Spleen (tissue), 11 donors: ENCODE measurements at regions not wholly inside any gene's neighbourhood (a gene's known extent, or its start where the extent isn't known, plus 50 kb on each side); places are given as distances from the start of the nearest gene placed in this dataset.

Experiments
- DNase-seq: peaks from one replicate; pipeline ENCODE4 v3.0.0-alpha.2; 2020
- H3K27ac ChIP-seq, 8 donors: fragments of 200-600 bp; sonication (generic) in 7 of 8; 1 replicate in 4 of 8; 2 replicates in 4 of 8; pipeline versions ENCODE4 v1.5.0 to v1.8.0; 2016 to 2021; ENCODE audit warnings: inconsistent platforms in 4 of 8, mild to moderate bottlenecking in 4 of 8, moderate library complexity in 1 of 8
- H3K27me3 ChIP-seq, 7 donors: fragments of 200-600 bp; sonication (generic) in 6 of 7; replicated peaks in 1 of 7; 1 replicate in 4 of 7; 2 replicates in 3 of 7; pipeline versions ENCODE4 v1.5.0 to v1.8.0; 2016 to 2021; ENCODE audit warnings: inconsistent platforms in 3 of 7, mild to moderate bottlenecking in 1 of 7
- H3K36me3 ChIP-seq, 6 donors: fragments of 200-600 bp; sonication (generic) in 5 of 6; 1 replicate in 4 of 6; 2 replicates in 2 of 6; pipeline versions ENCODE4 v1.5.0 to v1.8.0; 2016 to 2021; ENCODE audit warnings: inconsistent platforms in 2 of 6
- H3K4me1 ChIP-seq, 6 donors: fragments of 200-600 bp; sonication (generic) in 5 of 6; 1 replicate in 3 of 6; 2 replicates in 3 of 6; pipeline versions ENCODE4 v1.5.0 to v1.8.0; 2016 to 2021; ENCODE audit warnings: inconsistent platforms in 3 of 6
- H3K4me3 ChIP-seq, 8 donors: fragments of 200-600 bp; sonication (generic) in 7 of 8; 1 replicate in 4 of 8; 2 replicates in 4 of 8; pipeline versions ENCODE4 v1.5.0 to v1.8.0; 2016 to 2021; ENCODE audit warnings: inconsistent platforms in 4 of 8, mild to moderate bottlenecking in 4 of 8, moderate library complexity in 2 of 8
- H3K9me3 ChIP-seq, 8 donors: fragments of 200-600 bp; sonication (generic) in 7 of 8; 1 replicate in 4 of 8; 2 replicates in 4 of 8; pipeline versions ENCODE4 v1.5.0 to v1.8.0; 2016 to 2021; ENCODE audit warnings: inconsistent platforms in 4 of 8
- CTCF ChIP-seq, 11 experiments: fragments of 200-600 bp in 7 of 11; fragments of 450-650 bp in 4 of 11; sonication (generic) in 4 of 11; IDR thresholded peaks in 8 of 11; conservative IDR thresholded peaks in 3 of 11; 1 replicate in 7 of 11; 2 replicates in 4 of 11; pipeline versions ENCODE4 v1.4.0 to v1.8.0; 2016 to 2021; ENCODE audit warnings: antibody characterized with exemption in 11 of 11, inconsistent platforms in 4 of 11, mild to moderate bottlenecking in 1 of 11
- POLR2A ChIP-seq, 3 donors: fragments of 450-650 bp; IDR thresholded peaks; one replicate each; pipeline ENCODE4 v1.5.1; 2017; ENCODE audit warnings: antibody characterized with exemption in 3 of 3, mild to moderate bottlenecking in 1 of 3
- POLR2AphosphoS5 ChIP-seq, 3 donors: sonication (generic); formaldehyde crosslinking; IDR thresholded peaks; one replicate each; pipeline ENCODE4 v1.5.1; 2017; ENCODE audit warnings: antibody characterized with exemption in 3 of 3
- WGBS, 5 donors: extraction: QIAGEN DNeasy Blood & Tissue Kit in 3 of 5; methylation state at CpG; one replicate each; pipeline versions ENCODE4 v1.1.5 to v1.1.7; 2013 to 2018; 5-methylcytosine and 5-hydroxymethylcytosine counted together
- intact Hi-C: fragments of 100-400 bp; cut with DNase I; formaldehyde crosslinking; loops from one replicate; pipeline ENCODE4 v1.15.0; 2023; ENCODE audit warnings: low total_unique reads
- donor health status: healthy with polysubstance abuse.
- donor health status: DM: no; HTN: no; CAD: no; lungs with moderate emphysema.
- donor health status: DM: no; HTN: no; CAD: no.
- donor health status: Bipolar disorder and iron deficiency.
- donor health status: healthy.
- donor health status: DM: no; HTN: no; CAD: no.
- donor health status: DM: yes; HTN: yes; CAD: no.

- 22 to 44% (median 36%) methylated on average over 14 to 18 of the region's 18 CpGs for WGBS, 5 donors
- no peaks in the 10 kb centered on the region for H3K36me3 ChIP-seq
- peak; percentile 87 for DNase-seq
- peak overlapping the region in 1 of 8 donors; percentile 19 for H3K4me3 ChIP-seq
- H3K27me3 ChIP-seq, result peaks cover 0 to 45% (median 0%) of the 10 kb centered on the region in 7 donors
- peaks cover 0 to 46% (median 20%) of the 10 kb centered on the region in 6 donors for H3K4me1 ChIP-seq
- intact Hi-C loops, result no loop called here
- no peaks in the 10 kb centered on the region for H3K9me3 ChIP-seq
- peak overlapping the region in 6 of 8 donors; percentile 22 to 82 (median 57) for H3K27ac ChIP-seq
- TF ChIP-seq CTCF (IDR thresholded peaks at IDR 0.05 in 8 of 11, conservative IDR thresholded peaks at IDR 0.05 in 3 of 11), result peak in 2 of 11 experiments; percentile 25 to 37
- peak; percentile 48 to 75 (median 65) for TF ChIP-seq POLR2AphosphoS5 (IDR thresholded peaks at IDR 0.05)
- TF ChIP-seq POLR2A (IDR thresholded peaks at IDR 0.05), result no peak
These were observed 312.0 kb upstream of the ZMIZ1 start for GRCh38 chr10:78756604-78757343.

DNA sequence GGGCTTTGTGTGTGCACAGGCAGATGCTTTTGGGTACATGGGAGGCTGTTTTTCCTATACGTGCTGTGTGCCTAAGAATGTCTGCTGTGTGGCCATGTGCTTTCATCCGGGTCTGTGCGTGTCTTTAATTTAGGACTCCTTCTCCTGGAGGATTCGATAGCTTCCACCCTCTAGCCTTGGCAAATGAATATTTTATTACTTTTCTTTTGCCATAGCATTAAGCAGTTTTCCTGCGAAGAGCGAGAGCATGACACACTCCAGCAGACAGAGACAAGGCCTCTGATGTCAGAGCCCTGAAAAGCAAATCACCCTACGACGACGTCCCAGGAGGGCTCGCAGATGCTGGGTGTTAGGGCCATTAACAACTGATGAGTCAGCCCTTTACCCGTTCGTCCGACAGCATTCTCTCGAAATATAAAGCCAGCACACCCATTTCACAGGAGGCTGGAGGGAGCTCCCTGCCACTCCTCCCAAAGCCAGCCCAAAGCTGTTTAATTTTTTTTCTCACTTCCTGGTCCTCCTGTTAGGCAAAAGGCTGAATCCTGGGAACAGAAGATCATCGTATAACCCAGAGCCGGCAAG is 311.3 kb upstream of the ZMIZ1 start:
- Histone ChIP-seq H3K4me1 (peaks cover 0 to 44% (median 17%) of the 10 kb centered on the region in 6 donors), H3K9me3 (no peaks in the 10 kb centered on the region), H3K27ac (peak overlapping the region in 4 of 8 donors; percentile 33 to 82 (median 72)), H3K27me3 (peaks cover 0 to 40% (median 0%) of the 10 kb centered on the region in 7 donors), H3K36me3 (no peaks in the 10 kb centered on the region), H3K4me3 (no peak overlapping the region)
- intact Hi-C loops, result no loop called here
- TF ChIP-seq POLR2A (IDR thresholded peaks at IDR 0.05) (no peak), CTCF (IDR thresholded peaks at IDR 0.05 in 8 of 11, conservative IDR thresholded peaks at IDR 0.05 in 3 of 11) (no peak), POLR2AphosphoS5 (IDR thresholded peaks at IDR 0.05) (no peak)
- 82 to 90% (median 85%) methylated on average over 16 of the region's 16 CpGs for WGBS, 5 donors
- DNase-seq, result peak; percentile 22

GRCh38 chr10:78758176-78758575 is 310.6 kb upstream of the ZMIZ1 start:
- Histone ChIP-seq H3K27ac (no peak overlapping the region), H3K36me3 (no peaks in the 10 kb centered on the region), H3K4me1 (peaks cover 0 to 46% (median 17%) of the 10 kb centered on the region in 6 donors), H3K27me3 (peaks cover 0 to 35% (median 0%) of the 10 kb centered on the region in 7 donors), H3K4me3 (no peak overlapping the region), H3K9me3 (no peaks in the 10 kb centered on the region)
- intact Hi-C loops, result no loop called here
- 70 to 96% (median 86%) methylated on average over 6 of the region's 6 CpGs for WGBS, 5 donors
- TF ChIP-seq POLR2AphosphoS5 (IDR thresholded peaks at IDR 0.05) (no peak), POLR2A (IDR thresholded peaks at IDR 0.05) (no peak), CTCF (IDR thresholded peaks at IDR 0.05 in 8 of 11, conservative IDR thresholded peaks at IDR 0.05 in 3 of 11) (no peak)
- DNase-seq, result peak; percentile 70

DNA sequence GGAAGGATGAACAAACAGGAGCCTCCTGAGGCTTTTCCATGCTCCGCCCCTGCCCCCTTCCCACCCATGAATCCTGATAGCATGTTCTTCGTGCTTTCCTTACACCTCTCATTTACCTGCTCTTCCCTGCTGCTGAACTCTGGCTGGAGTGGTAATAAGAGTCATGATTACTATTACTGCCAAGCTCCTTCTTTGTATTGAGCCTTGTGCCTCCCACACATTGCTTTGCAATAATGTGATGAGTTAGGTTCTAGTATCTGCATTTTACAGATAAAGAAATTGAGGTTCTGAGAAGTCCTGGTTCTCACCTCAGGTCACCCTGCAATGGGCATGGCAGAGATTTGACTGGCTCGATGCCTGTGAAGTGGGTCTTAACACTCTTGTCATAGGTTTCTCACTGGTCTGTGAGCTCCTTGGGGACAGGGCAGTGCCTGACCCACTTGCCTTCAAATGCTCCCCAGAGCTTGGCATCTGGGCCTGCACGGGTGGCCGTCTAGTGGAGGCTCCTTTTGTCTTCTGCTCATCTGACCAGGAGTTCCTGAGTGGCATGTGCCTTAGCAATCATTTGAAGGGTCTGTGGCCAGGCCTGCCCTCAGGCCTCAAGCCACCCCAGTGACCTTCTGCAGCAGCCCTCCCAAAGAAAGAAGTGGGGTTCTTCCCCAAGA is 309.2 kb upstream of the ZMIZ1 start:
- H3K9me3 ChIP-seq, result no peaks in the 10 kb centered on the region
- peaks cover 0 to 23% (median 0%) of the 10 kb centered on the region in 7 donors for H3K27me3 ChIP-seq
- DNase-seq, result peak; percentile 65
- no peak overlapping the region for H3K4me3 ChIP-seq
- H3K4me1 ChIP-seq, result peaks cover 0 to 52% (median 21%) of the 10 kb centered on the region in 6 donors
- intact Hi-C loops, result no loop called here
- H3K36me3 ChIP-seq, result no peaks in the 10 kb centered on the region
- no peak overlapping the region for H3K27ac ChIP-seq
- TF ChIP-seq POLR2A (IDR thresholded peaks at IDR 0.05), result no peak
- TF ChIP-seq CTCF (IDR thresholded peaks at IDR 0.05 in 8 of 11, conservative IDR thresholded peaks at IDR 0.05 in 3 of 11), result no peak
- no peak for TF ChIP-seq POLR2AphosphoS5 (IDR thresholded peaks at IDR 0.05)
- WGBS, 5 donors, result 77 to 90% (median 83%) methylated on average over 3 to 5 of the region's 5 CpGs
